C4-2B (cell line): ENCODE measurements at regions not wholly inside any gene's neighbourhood (a gene's known extent, or its start where the extent isn't known, plus 50 kb on each side); places are given as distances from the start of the nearest gene placed in this dataset.

ENCODE experiments used
- ZFX ChIP-seq: fragments of 450-650 bp; IDR thresholded peaks from 2 replicates; pipeline ENCODE4 v1.6.1; 2017
- TF ChIP-seq, protein P1 (sequence below): fragments of 450-650 bp; conservative IDR thresholded peaks from 2 replicates; pipeline ENCODE4 v1.5.1; 2017; ENCODE audit warnings: mild to moderate bottlenecking

DNA sequence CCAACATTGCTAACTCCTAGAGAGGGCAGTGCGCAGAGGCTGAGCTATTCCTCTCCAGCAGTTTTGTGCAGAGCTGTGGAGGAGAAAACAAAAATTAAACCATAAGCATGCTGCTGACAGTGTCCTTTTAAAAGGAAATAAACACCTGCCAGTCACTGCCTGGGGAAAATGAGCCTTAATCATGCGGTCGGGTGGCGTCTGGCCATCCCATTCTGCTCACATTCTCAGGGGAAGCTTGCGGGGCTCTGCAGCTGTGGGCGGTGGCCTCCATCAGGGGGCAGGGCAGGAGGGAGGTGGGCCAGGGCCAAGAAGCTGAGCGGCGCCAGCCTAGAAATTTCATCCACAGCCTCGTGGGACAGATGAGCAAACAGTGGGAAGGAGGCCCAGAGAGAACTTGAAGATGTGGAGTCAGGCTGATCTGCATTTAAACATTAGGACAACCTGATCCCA, 71.0 kb upstream of the TP53I11 start:
- TF ChIP-seq, protein P1, sequence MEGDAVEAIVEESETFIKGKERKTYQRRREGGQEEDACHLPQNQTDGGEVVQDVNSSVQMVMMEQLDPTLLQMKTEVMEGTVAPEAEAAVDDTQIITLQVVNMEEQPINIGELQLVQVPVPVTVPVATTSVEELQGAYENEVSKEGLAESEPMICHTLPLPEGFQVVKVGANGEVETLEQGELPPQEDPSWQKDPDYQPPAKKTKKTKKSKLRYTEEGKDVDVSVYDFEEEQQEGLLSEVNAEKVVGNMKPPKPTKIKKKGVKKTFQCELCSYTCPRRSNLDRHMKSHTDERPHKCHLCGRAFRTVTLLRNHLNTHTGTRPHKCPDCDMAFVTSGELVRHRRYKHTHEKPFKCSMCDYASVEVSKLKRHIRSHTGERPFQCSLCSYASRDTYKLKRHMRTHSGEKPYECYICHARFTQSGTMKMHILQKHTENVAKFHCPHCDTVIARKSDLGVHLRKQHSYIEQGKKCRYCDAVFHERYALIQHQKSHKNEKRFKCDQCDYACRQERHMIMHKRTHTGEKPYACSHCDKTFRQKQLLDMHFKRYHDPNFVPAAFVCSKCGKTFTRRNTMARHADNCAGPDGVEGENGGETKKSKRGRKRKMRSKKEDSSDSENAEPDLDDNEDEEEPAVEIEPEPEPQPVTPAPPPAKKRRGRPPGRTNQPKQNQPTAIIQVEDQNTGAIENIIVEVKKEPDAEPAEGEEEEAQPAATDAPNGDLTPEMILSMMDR = no peak
- no peak for TF ChIP-seq ZFX
